ENCODE measurements at regions not wholly inside any gene's neighbourhood (a gene's known extent, or its start where the extent isn't known, plus 50 kb on each side); places are given as distances from the start of the nearest gene placed in this dataset.
"Not testable (repeated sequence)": the region's sequence is repeated elsewhere in the genome, so short reads cannot be mapped to it uniquely, and the experiment has no call there.

DNA sequence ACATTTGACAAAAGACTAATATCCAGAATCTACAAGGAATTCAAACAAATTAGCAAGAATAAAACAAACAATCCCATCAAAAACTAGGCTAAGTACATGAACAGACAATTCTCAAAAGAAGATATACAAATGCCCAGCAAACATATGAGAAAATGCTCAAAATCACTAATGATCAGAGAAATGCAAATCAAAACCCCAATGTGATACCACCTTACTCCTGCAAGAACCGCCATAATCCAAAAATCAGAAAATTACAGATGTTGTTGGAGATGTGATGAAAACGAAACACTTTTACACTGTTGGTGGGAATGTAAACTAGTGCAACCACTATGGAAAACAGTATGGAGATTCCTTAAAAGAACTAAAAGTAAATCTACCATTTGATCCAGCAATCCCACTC is 79.4 kb downstream of the SNTN start:
- no peak overlapping the region for H3K4me2 ChIP-seq (ENCODE audit: control insufficient read depth, extremely low read depth, insufficient read depth, low read depth, low read length)
- H4K20me1 ChIP-seq (ENCODE audit: control insufficient read depth, extremely low read depth, insufficient read depth, low read length): no peaks in the 10 kb centered on the region
- H3K9me3 ChIP-seq (ENCODE audit: control insufficient read depth, low read depth, low read length): no peaks in the 10 kb centered on the region
- FAIRE-seq (no peak), DNase-seq (ENCODE audit: low read depth, low spot score) (no peak)
- TF ChIP-seq, protein P1, sequence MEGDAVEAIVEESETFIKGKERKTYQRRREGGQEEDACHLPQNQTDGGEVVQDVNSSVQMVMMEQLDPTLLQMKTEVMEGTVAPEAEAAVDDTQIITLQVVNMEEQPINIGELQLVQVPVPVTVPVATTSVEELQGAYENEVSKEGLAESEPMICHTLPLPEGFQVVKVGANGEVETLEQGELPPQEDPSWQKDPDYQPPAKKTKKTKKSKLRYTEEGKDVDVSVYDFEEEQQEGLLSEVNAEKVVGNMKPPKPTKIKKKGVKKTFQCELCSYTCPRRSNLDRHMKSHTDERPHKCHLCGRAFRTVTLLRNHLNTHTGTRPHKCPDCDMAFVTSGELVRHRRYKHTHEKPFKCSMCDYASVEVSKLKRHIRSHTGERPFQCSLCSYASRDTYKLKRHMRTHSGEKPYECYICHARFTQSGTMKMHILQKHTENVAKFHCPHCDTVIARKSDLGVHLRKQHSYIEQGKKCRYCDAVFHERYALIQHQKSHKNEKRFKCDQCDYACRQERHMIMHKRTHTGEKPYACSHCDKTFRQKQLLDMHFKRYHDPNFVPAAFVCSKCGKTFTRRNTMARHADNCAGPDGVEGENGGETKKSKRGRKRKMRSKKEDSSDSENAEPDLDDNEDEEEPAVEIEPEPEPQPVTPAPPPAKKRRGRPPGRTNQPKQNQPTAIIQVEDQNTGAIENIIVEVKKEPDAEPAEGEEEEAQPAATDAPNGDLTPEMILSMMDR (optimal IDR thresholded peaks at IDR 0.05 in 1 of 3, IDR thresholded peaks at IDR 0.05 in 1 of 3, conservative IDR thresholded peaks at IDR 0.05 in 1 of 3; ENCODE audit: extremely low read depth in 1 of 3, insufficient read depth in 2 of 3, low read length in 3 of 3): no peak
- no peak for TF ChIP-seq EZH2 (IDR thresholded peaks at IDR 0.05; ENCODE audit: low read length)
- H3K79me2 ChIP-seq (ENCODE audit: control insufficient read depth, insufficient read depth, low read length): no peaks in the 10 kb centered on the region
- no peak overlapping the region for H3K9ac ChIP-seq (ENCODE audit: control insufficient read depth, extremely low read depth, insufficient read depth, low read length)
- H3K27ac ChIP-seq (ENCODE audit: control insufficient read depth, insufficient read depth, low read length): no peak overlapping the region
- no peak overlapping the region for H3K4me3 ChIP-seq (ENCODE audit: control insufficient read depth in 2 of 3, extremely low read depth in 1 of 3, insufficient read depth in 2 of 3, low read depth in 1 of 3, low read length in 3 of 3)
- H3K36me3 ChIP-seq (ENCODE audit: control insufficient read depth in 2 of 2, extremely low read depth in 1 of 2, insufficient read depth in 2 of 2, low read length in 2 of 2): no peaks in the 10 kb centered on the region
- no peaks in the 10 kb centered on the region for H3K27me3 ChIP-seq (ENCODE audit: control insufficient read depth, extremely low read depth, insufficient read depth, low read length)
- H3K4me1 ChIP-seq (ENCODE audit: control insufficient read depth, extremely low read depth, insufficient read depth, low read length): no peaks in the 10 kb centered on the region
- H2AFZ ChIP-seq (ENCODE audit: control insufficient read depth, low read length): no peak overlapping the region
- dilution Hi-C loops (cut with MboI; ENCODE audit: extremely low pct_ligation_motif_present, low sequenced_read_pairs): no loop called here
- H3K9me1 ChIP-seq (ENCODE audit: control insufficient read depth, extremely low read depth, insufficient read depth, low read length): no peaks in the 10 kb centered on the region

DNA sequence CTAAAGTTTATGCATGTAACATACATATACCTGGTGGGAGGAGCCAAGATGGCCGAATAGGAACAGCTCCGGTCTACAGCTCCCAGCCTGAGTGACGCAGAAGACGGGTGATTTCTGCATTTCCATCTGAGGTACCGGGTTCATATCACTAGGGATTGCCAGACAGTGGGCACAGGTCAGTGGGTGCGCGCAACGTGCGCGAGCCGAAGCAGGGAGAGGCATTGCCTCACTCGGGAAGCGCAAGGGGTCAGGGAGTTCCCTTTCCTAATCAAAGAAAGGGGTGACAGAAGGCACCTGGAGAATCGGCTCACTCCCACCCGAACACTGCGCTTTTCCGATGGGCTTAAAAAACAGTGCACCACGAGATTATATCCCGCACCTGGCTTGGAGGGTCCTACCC is 80.8 kb downstream of the SNTN start:
- dilution Hi-C loops (cut with MboI; ENCODE audit: extremely low pct_ligation_motif_present, low sequenced_read_pairs); FAIRE-seq; H3K4me1 ChIP-seq (ENCODE audit: control insufficient read depth, extremely low read depth, insufficient read depth, low read length): not testable (repeated sequence)

DNA sequence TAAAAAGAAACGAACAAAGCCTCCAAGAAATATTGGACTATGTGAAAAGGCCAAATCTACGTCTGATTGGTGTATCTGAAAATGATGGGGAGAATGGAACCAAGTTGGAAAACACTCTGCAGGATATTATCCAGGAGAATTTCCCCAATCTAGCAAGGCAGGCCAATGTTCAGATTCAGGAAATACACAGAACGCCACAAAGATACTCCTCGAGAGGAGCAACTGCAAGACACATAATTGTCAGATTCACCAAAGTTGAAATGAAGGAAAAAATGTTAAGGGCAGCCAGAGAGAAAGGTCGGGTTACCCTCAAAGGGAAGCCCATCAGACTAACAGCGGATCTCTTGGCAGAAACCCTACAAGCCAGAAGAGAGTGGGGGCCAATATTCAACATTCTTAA is 82.2 kb downstream of the SNTN start:
- dilution Hi-C loops (cut with MboI; ENCODE audit: extremely low pct_ligation_motif_present, low sequenced_read_pairs); H3K79me2 ChIP-seq (ENCODE audit: control insufficient read depth, insufficient read depth, low read length); H3K4me1 ChIP-seq (ENCODE audit: control insufficient read depth, extremely low read depth, insufficient read depth, low read length); H3K9me1 ChIP-seq (ENCODE audit: control insufficient read depth, extremely low read depth, insufficient read depth, low read length); FAIRE-seq; H3K4me2 ChIP-seq (ENCODE audit: control insufficient read depth, extremely low read depth, insufficient read depth, low read depth, low read length); H3K27me3 ChIP-seq (ENCODE audit: control insufficient read depth, extremely low read depth, insufficient read depth, low read length); H3K36me3 ChIP-seq (ENCODE audit: control insufficient read depth in 2 of 2, extremely low read depth in 1 of 2, insufficient read depth in 2 of 2, low read length in 2 of 2); H3K9ac ChIP-seq (ENCODE audit: control insufficient read depth, extremely low read depth, insufficient read depth, low read length); H3K9me3 ChIP-seq (ENCODE audit: control insufficient read depth, low read depth, low read length); H4K20me1 ChIP-seq (ENCODE audit: control insufficient read depth, extremely low read depth, insufficient read depth, low read length); DNase-seq (ENCODE audit: low read depth, low spot score); H3K27ac ChIP-seq (ENCODE audit: control insufficient read depth, insufficient read depth, low read length); H2AFZ ChIP-seq (ENCODE audit: control insufficient read depth, low read length); H3K4me3 ChIP-seq (ENCODE audit: control insufficient read depth in 2 of 3, extremely low read depth in 1 of 3, insufficient read depth in 2 of 3, low read depth in 1 of 3, low read length in 3 of 3): not testable (repeated sequence)

More for the DNA sequence above, 80.8 kb downstream of the SNTN start:
- not testable (repeated sequence) for DNase-seq (ENCODE audit: low read depth, low spot score); H3K4me3 ChIP-seq (ENCODE audit: control insufficient read depth in 2 of 3, extremely low read depth in 1 of 3, insufficient read depth in 2 of 3, low read depth in 1 of 3, low read length in 3 of 3); H4K20me1 ChIP-seq (ENCODE audit: control insufficient read depth, extremely low read depth, insufficient read depth, low read length); H2AFZ ChIP-seq (ENCODE audit: control insufficient read depth, low read length); H3K36me3 ChIP-seq (ENCODE audit: control insufficient read depth in 2 of 2, extremely low read depth in 1 of 2, insufficient read depth in 2 of 2, low read length in 2 of 2); H3K9ac ChIP-seq (ENCODE audit: control insufficient read depth, extremely low read depth, insufficient read depth, low read length); H3K27ac ChIP-seq (ENCODE audit: control insufficient read depth, insufficient read depth, low read length); H3K9me3 ChIP-seq (ENCODE audit: control insufficient read depth, low read depth, low read length); H3K27me3 ChIP-seq (ENCODE audit: control insufficient read depth, extremely low read depth, insufficient read depth, low read length); H3K9me1 ChIP-seq (ENCODE audit: control insufficient read depth, extremely low read depth, insufficient read depth, low read length); H3K79me2 ChIP-seq (ENCODE audit: control insufficient read depth, insufficient read depth, low read length); H3K4me2 ChIP-seq (ENCODE audit: control insufficient read depth, extremely low read depth, insufficient read depth, low read depth, low read length)

GRCh38 chr3:63736757-63737156 is 82.3 kb upstream of the C3orf49 start:
- H3K36me3 ChIP-seq (ENCODE audit: control insufficient read depth in 2 of 2, extremely low read depth in 1 of 2, insufficient read depth in 2 of 2, low read length in 2 of 2); H3K27ac ChIP-seq (ENCODE audit: control insufficient read depth, insufficient read depth, low read length); FAIRE-seq; H3K79me2 ChIP-seq (ENCODE audit: control insufficient read depth, insufficient read depth, low read length); H3K9ac ChIP-seq (ENCODE audit: control insufficient read depth, extremely low read depth, insufficient read depth, low read length); H3K4me2 ChIP-seq (ENCODE audit: control insufficient read depth, extremely low read depth, insufficient read depth, low read depth, low read length); H3K4me1 ChIP-seq (ENCODE audit: control insufficient read depth, extremely low read depth, insufficient read depth, low read length); H3K27me3 ChIP-seq (ENCODE audit: control insufficient read depth, extremely low read depth, insufficient read depth, low read length); H3K9me1 ChIP-seq (ENCODE audit: control insufficient read depth, extremely low read depth, insufficient read depth, low read length); dilution Hi-C loops (cut with MboI; ENCODE audit: extremely low pct_ligation_motif_present, low sequenced_read_pairs); DNase-seq (ENCODE audit: low read depth, low spot score); H2AFZ ChIP-seq (ENCODE audit: control insufficient read depth, low read length); H3K9me3 ChIP-seq (ENCODE audit: control insufficient read depth, low read depth, low read length); H4K20me1 ChIP-seq (ENCODE audit: control insufficient read depth, extremely low read depth, insufficient read depth, low read length); H3K4me3 ChIP-seq (ENCODE audit: control insufficient read depth in 2 of 3, extremely low read depth in 1 of 3, insufficient read depth in 2 of 3, low read depth in 1 of 3, low read length in 3 of 3): not testable (repeated sequence)
